GM23338 (cell line): ENCODE measurements at regions not wholly inside any gene's neighbourhood (a gene's known extent, or its start where the extent isn't known, plus 50 kb on each side); places are given as distances from the start of the nearest gene placed in this dataset.
A peak's percentile ranks its signal among the peaks of the same experiment; 100 is the strongest.

Experiments used
- ATAC-seq: fragments of 200-7000 bp; cut with Tn5 transposase; 3 replicates; pipeline ENCODE4 v1.9.1; 2020
- DNase-seq: peaks from one replicate; pipeline ENCODE4 v3.0.0-alpha.2; 2015; ENCODE audit warnings: low spot score
- H2AFZ ChIP-seq: fragments of 200-600 bp; sonication (generic); 2 replicates; pipeline ENCODE4 v1.8.0; 2016; ENCODE audit warnings: antibody characterized with exemption, mild to moderate bottlenecking, moderate library complexity
- H3F3A ChIP-seq: fragments of 200-600 bp; sonication (generic); replicated peaks from 2 replicates; pipeline ENCODE4 v1.8.0; 2017; ENCODE audit warnings: antibody characterized with exemption, mixed run types, low read depth
- H3K27ac ChIP-seq: fragments of 200-600 bp; sonication (generic); 2 replicates; pipeline ENCODE4 v1.6.1; 2016; ENCODE audit warnings: low read depth
- H3K27me3 ChIP-seq: fragments of 200-600 bp; sonication (generic); 2 replicates; pipeline ENCODE4 v1.8.0; 2016; ENCODE audit warnings: mild to moderate bottlenecking, mixed run types, moderate library complexity; ENCODE audit not compliant: insufficient read depth
- H3K36me3 ChIP-seq: fragments of 200-600 bp; sonication (generic); 2 replicates; pipeline ENCODE4 v1.8.0; 2016; ENCODE audit warnings: mild to moderate bottlenecking; ENCODE audit not compliant: insufficient read depth
- H3K4me1 ChIP-seq: fragments of 200-600 bp; sonication (generic); 2 replicates; pipeline ENCODE4 v1.8.0; 2016; ENCODE audit warnings: mild to moderate bottlenecking, moderate library complexity; ENCODE audit not compliant: insufficient read depth
- H3K4me2 ChIP-seq: fragments of 200-600 bp; sonication (generic); 2 replicates; pipeline ENCODE4 v1.7.1; 2017; ENCODE audit warnings: mixed run types
- H3K4me3 ChIP-seq: fragments of 200-600 bp; sonication (generic); 2 replicates; pipeline ENCODE4 v1.6.1; 2016; ENCODE audit warnings: mixed run types
- H3K79me2 ChIP-seq: fragments of 200-600 bp; sonication (generic); replicated peaks from 2 replicates; pipeline ENCODE4 v1.8.0; 2017; ENCODE audit warnings: mild to moderate bottlenecking; ENCODE audit not compliant: insufficient read depth
- H3K9me2 ChIP-seq: fragments of 200-600 bp; sonication (generic); 2 replicates; pipeline ENCODE4 v1.8.0; 2017; ENCODE audit not compliant: insufficient read depth
- H4K20me1 ChIP-seq: fragments of 200-600 bp; sonication (generic); replicated peaks from 2 replicates; pipeline ENCODE4 v1.8.0; 2017; ENCODE audit warnings: mild to moderate bottlenecking; ENCODE audit not compliant: insufficient read depth
- H3K27ac Mint-ChIP-seq: 2 replicates; pipeline ENCODE4 v1.8.0; 2020; ENCODE audit warnings: inconsistent platforms, mild to moderate bottlenecking, moderate library complexity, mixed read lengths
- H3K27me3 Mint-ChIP-seq: 3 replicates; pipeline ENCODE4 v1.8.0; 2022; ENCODE audit warnings: low read depth, mild to moderate bottlenecking, moderate library complexity, mixed read lengths, inconsistent platforms; ENCODE audit not compliant: insufficient read depth, poor library complexity
- H3K36me3 Mint-ChIP-seq: 3 replicates; pipeline ENCODE4 v1.8.0; 2021; ENCODE audit warnings: low read depth, mild to moderate bottlenecking, inconsistent platforms, moderate library complexity, mixed read lengths
- H3K4me1 Mint-ChIP-seq: 3 replicates; pipeline ENCODE4 v1.8.0; 2020; ENCODE audit warnings: mild to moderate bottlenecking, inconsistent platforms, mixed read lengths
- H3K4me3 Mint-ChIP-seq: 3 replicates; pipeline ENCODE4 v1.8.0; 2021; ENCODE audit warnings: moderate library complexity, mild to moderate bottlenecking, inconsistent platforms, mixed read lengths
- H3K9me3 Mint-ChIP-seq: 3 replicates; pipeline ENCODE4 v1.8.0; 2020; ENCODE audit warnings: moderate library complexity, mild to moderate bottlenecking, inconsistent platforms, mixed read lengths
- CREB1 ChIP-seq: fragments of 250-450 bp; sonication (Bioruptor Pico); IDR thresholded peaks from 2 replicates; pipeline ENCODE4 v1.5.0; 2020; ENCODE audit warnings: low read depth, mild to moderate bottlenecking, moderate library complexity
- CTCF ChIP-seq, 2 experiments: fragments of 200-600 bp in 1 of 2; sonication (generic) in 1 of 2; conservative IDR thresholded peaks; 2 replicates each; pipeline versions ENCODE4 v1.5.1 to v1.6.1; 2016 to 2017; ENCODE audit warnings: antibody characterized with exemption in 2 of 2, low read depth in 2 of 2, mild to moderate bottlenecking in 2 of 2, moderate library complexity in 1 of 2
- EZH2 ChIP-seq: fragments of 200-600 bp; sonication (generic); IDR thresholded peaks from one replicate; pipeline ENCODE4 v1.8.0; 2017; ENCODE audit warnings: antibody characterized with exemption, mild to moderate bottlenecking, low read depth; ENCODE audit not compliant: unreplicated experiment
- EZH2phosphoT487 ChIP-seq: fragments of 200-600 bp; sonication (generic); IDR thresholded peaks from one replicate; pipeline ENCODE4 v1.8.1; 2018; ENCODE audit warnings: antibody characterized with exemption; ENCODE audit not compliant: unreplicated experiment
- JUNB ChIP-seq: IDR thresholded peaks from one replicate; pipeline ENCODE4 v1.6.1; 2016; ENCODE audit warnings: antibody characterized with exemption; ENCODE audit not compliant: unreplicated experiment
- NANOG ChIP-seq: IDR thresholded peaks from 2 replicates; pipeline ENCODE4 v1.6.1; 2016; ENCODE audit warnings: antibody characterized with exemption, borderline replicate concordance
- POLR2AphosphoS5 ChIP-seq: IDR thresholded peaks from 2 replicates; pipeline ENCODE4 v1.6.1; 2016; ENCODE audit warnings: antibody characterized with exemption, low read depth
- STAT1 ChIP-seq: IDR thresholded peaks from one replicate; pipeline ENCODE4 v1.6.1; 2016; ENCODE audit warnings: antibody characterized with exemption; ENCODE audit not compliant: unreplicated experiment
- ZNF114 ChIP-seq: fragments of 250-450 bp; sonication (Bioruptor Pico); IDR thresholded peaks from 2 replicates; pipeline ENCODE4 v1.5.0; 2020; ENCODE audit warnings: mild to moderate bottlenecking, moderate library complexity
- ZNF331 ChIP-seq: fragments of 250-450 bp; sonication (Bioruptor Pico); IDR thresholded peaks from 2 replicates; pipeline ENCODE4 v1.5.0; 2020; ENCODE audit warnings: low read depth, mild to moderate bottlenecking, moderate library complexity
- ZNF462 ChIP-seq: fragments of 250-450 bp; sonication (Bioruptor Pico); IDR thresholded peaks from 2 replicates; pipeline ENCODE4 v1.5.0; 2020; ENCODE audit warnings: mild to moderate bottlenecking, moderate library complexity
- TF ChIP-seq, protein P1 (sequence below): IDR thresholded peaks from 2 replicates; pipeline ENCODE4 v1.6.1; 2016; ENCODE audit warnings: antibody characterized with exemption
- TF ChIP-seq, protein P2 (sequence below): IDR thresholded peaks from one replicate; pipeline ENCODE4 v1.6.1; 2018; ENCODE audit warnings: antibody characterized with exemption; ENCODE audit not compliant: unreplicated experiment

DNA sequence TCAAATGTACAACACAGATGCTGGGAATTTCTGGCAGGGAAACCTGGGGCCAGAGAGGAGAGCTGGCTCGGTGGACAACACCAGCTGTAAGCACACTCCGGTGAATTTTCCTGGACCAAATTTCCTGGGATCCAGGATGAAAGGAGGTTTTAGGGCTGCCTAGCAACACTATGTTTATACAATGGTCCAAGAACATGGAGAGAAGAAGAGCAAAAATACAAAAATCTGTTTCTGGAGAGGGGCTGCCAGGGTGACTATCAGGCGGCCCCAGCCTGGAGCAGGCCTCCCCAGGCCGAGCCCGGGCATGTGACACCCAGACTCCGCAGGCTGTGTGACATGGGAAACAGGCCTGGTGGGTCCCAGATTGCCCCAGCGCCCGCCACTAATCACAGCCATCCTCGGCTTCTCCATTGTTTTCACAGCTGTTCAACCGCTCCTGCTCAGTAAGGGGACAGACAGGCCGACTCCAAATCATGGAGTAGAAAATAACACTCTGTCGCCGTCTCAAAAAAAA lies 336.0 kb upstream of the NFIA start:
- H2AFZ ChIP-seq: peak overlapping the region; percentile 48; the same call in 1 of the 2 replicates
- TF ChIP-seq EZH2 (no peak), CREB1 (CRISPR knock-in tag) (no peak), EZH2phosphoT487 (no peak), POLR2AphosphoS5 (no peak), NANOG (no peak), JUNB (no peak), ZNF462 (CRISPR knock-in tag) (no peak), ZNF114 (CRISPR knock-in tag) (no peak), STAT1 (no peak), CTCF (conservative IDR thresholded peaks at IDR 0.05; ENCODE audit: low read depth in 2 of 2) (no peak), ZNF331 (CRISPR knock-in tag) (no peak)
- TF ChIP-seq, protein P1, sequence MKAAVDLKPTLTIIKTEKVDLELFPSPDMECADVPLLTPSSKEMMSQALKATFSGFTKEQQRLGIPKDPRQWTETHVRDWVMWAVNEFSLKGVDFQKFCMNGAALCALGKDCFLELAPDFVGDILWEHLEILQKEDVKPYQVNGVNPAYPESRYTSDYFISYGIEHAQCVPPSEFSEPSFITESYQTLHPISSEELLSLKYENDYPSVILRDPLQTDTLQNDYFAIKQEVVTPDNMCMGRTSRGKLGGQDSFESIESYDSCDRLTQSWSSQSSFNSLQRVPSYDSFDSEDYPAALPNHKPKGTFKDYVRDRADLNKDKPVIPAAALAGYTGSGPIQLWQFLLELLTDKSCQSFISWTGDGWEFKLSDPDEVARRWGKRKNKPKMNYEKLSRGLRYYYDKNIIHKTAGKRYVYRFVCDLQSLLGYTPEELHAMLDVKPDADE: no peak
- TF ChIP-seq, protein P2, sequence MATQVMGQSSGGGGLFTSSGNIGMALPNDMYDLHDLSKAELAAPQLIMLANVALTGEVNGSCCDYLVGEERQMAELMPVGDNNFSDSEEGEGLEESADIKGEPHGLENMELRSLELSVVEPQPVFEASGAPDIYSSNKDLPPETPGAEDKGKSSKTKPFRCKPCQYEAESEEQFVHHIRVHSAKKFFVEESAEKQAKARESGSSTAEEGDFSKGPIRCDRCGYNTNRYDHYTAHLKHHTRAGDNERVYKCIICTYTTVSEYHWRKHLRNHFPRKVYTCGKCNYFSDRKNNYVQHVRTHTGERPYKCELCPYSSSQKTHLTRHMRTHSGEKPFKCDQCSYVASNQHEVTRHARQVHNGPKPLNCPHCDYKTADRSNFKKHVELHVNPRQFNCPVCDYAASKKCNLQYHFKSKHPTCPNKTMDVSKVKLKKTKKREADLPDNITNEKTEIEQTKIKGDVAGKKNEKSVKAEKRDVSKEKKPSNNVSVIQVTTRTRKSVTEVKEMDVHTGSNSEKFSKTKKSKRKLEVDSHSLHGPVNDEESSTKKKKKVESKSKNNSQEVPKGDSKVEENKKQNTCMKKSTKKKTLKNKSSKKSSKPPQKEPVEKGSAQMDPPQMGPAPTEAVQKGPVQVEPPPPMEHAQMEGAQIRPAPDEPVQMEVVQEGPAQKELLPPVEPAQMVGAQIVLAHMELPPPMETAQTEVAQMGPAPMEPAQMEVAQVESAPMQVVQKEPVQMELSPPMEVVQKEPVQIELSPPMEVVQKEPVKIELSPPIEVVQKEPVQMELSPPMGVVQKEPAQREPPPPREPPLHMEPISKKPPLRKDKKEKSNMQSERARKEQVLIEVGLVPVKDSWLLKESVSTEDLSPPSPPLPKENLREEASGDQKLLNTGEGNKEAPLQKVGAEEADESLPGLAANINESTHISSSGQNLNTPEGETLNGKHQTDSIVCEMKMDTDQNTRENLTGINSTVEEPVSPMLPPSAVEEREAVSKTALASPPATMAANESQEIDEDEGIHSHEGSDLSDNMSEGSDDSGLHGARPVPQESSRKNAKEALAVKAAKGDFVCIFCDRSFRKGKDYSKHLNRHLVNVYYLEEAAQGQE: no peak
- no peaks in the 10 kb centered on the region for H3K79me2 ChIP-seq
- no peaks in the 10 kb centered on the region for H4K20me1 ChIP-seq
- H3K4me1 Mint-ChIP-seq: no peaks in the 10 kb centered on the region
- H3K4me3 ChIP-seq: no peak overlapping the region
- no peak overlapping the region for H3K4me2 ChIP-seq
- no peaks in the 10 kb centered on the region for H3F3A ChIP-seq
- H3K36me3 ChIP-seq: no peaks in the 10 kb centered on the region
- H3K4me1 ChIP-seq: no peaks in the 10 kb centered on the region
- no peaks in the 10 kb centered on the region for H3K27me3 Mint-ChIP-seq
- no peaks in the 10 kb centered on the region for H3K36me3 Mint-ChIP-seq
- ATAC-seq (no peak), DNase-seq (no peak)
- peaks cover 4% of the 10 kb centered on the region for H3K9me2 ChIP-seq
- no peak overlapping the region for H3K27ac Mint-ChIP-seq
- no peaks in the 10 kb centered on the region for H3K9me3 Mint-ChIP-seq
- H3K4me3 Mint-ChIP-seq: no peak overlapping the region
- no peaks in the 10 kb centered on the region for H3K27me3 ChIP-seq
- H3K27ac ChIP-seq: no peak overlapping the region
